GM06990 (cell line): ENCODE measurements at regions not wholly inside any gene's neighbourhood (a gene's known extent, or its start where the extent isn't known, plus 50 kb on each side); places are given as distances from the start of the nearest gene placed in this dataset.

ENCODE experiments used
- DNase-seq: peaks from one replicate; pipeline ENCODE4 v3.0.0-alpha.2; 2011; ENCODE audit not compliant: insufficient read length; ENCODE audit errors: extremely low read depth
- H3K27me3 ChIP-seq: replicated peaks from 2 replicates; pipeline ENCODE4 v1.6.0; 2011; ENCODE audit warnings: low read length; ENCODE audit not compliant: control insufficient read depth, insufficient read depth
- H3K36me3 ChIP-seq: 2 replicates; pipeline ENCODE4 v1.5.1; 2011; ENCODE audit warnings: low read length; ENCODE audit not compliant: control insufficient read depth, insufficient read depth
- H3K4me3 ChIP-seq: replicated peaks from 2 replicates; pipeline ENCODE4 v1.5.1; 2011; ENCODE audit warnings: low read depth, mild to moderate bottlenecking, control low read depth, low read length
- CTCF ChIP-seq: IDR thresholded peaks from 2 replicates; pipeline ENCODE4 v1.5.1; 2011; ENCODE audit warnings: low read length, control low read depth, mild to moderate bottlenecking, inconsistent platforms; ENCODE audit not compliant: insufficient read depth, poor library complexity, severe bottlenecking

- no peak for TF ChIP-seq CTCF
- no peaks in the 10 kb centered on the region for H3K36me3 ChIP-seq
- H3K4me3 ChIP-seq, result no peak overlapping the region
- H3K27me3 ChIP-seq, result no peaks in the 10 kb centered on the region
- no peak for DNase-seq
Measured at GRCh38 chr9:80646211-80646610, 1043.1 kb downstream of the TLE1 start.

- Histone ChIP-seq H3K4me3 (no peak overlapping the region), H3K36me3 (no peaks in the 10 kb centered on the region), H3K27me3 (no peaks in the 10 kb centered on the region)
- no peak for TF ChIP-seq CTCF
- no peak for DNase-seq
Measured at GRCh38 chr9:80644044-80644443, 1045.3 kb downstream of the TLE1 start.

- no peaks in the 10 kb centered on the region for H3K36me3 ChIP-seq
- no peak overlapping the region for H3K4me3 ChIP-seq
- TF ChIP-seq CTCF, result no peak
- no peak for DNase-seq
- no peaks in the 10 kb centered on the region for H3K27me3 ChIP-seq
Measured at GRCh38 chr9:80635065-80635464, 1054.3 kb downstream of the TLE1 start.

- H3K27me3 ChIP-seq, result no peaks in the 10 kb centered on the region
- TF ChIP-seq CTCF, result no peak
Measured at GRCh38 chr9:80632041-80632440, 1057.3 kb downstream of the TLE1 start.

GRCh38 chr9:80622508-80622907, 1050.7 kb downstream of the TLE4 start:
- Histone ChIP-seq H3K36me3 (no peaks in the 10 kb centered on the region), H3K4me3 (no peak overlapping the region), H3K27me3 (no peaks in the 10 kb centered on the region)
- no peak for DNase-seq
- no peak for TF ChIP-seq CTCF

More at GRCh38 chr9:80632041-80632440, 1057.3 kb downstream of the TLE1 start:
- no peak for DNase-seq
- Histone ChIP-seq H3K36me3 (no peaks in the 10 kb centered on the region), H3K4me3 (no peak overlapping the region)

GRCh38 chr9:80619356-80619755, 1047.6 kb downstream of the TLE4 start:
- DNase-seq, result no peak
- TF ChIP-seq CTCF, result no peak
- H3K36me3 ChIP-seq, result no peaks in the 10 kb centered on the region

More at GRCh38 chr9:80619356-80619755, 1047.6 kb downstream of the TLE4 start:
- Histone ChIP-seq H3K4me3 (no peak overlapping the region), H3K27me3 (no peaks in the 10 kb centered on the region)
